Suppressor macrophage treated with lipopolysaccharide for 1 hour (primary cell): ENCODE measurements at regions not wholly inside any gene's neighbourhood (a gene's known extent, or its start where the extent isn't known, plus 50 kb on each side); places are given as distances from the start of the nearest gene placed in this dataset.
"Not testable (repeated sequence)": the region's sequence is repeated elsewhere in the genome, so short reads cannot be mapped to it uniquely, and the experiment has no call there.

Experiments used
- DNase-seq, 3 donors: peaks; one replicate each; pipeline ENCODE4 v3.0.0-alpha.2; 2020 to 2022

- DNase-seq, result no peak
These were observed 150.3 kb downstream of the RPLP1 start for GRCh38 chr15:69602921-69603320.

GRCh38 chr15:69603369-69604071 is 150.9 kb downstream of the RPLP1 start:
- no peak for DNase-seq

GRCh38 chr15:69604072-69604411 is 151.4 kb downstream of the RPLP1 start:
- DNase-seq, result peak in 2 of 3 donors; percentile 34 to 35

GRCh38 chr15:69606144-69606543 is 153.5 kb downstream of the RPLP1 start:
- DNase-seq, result peak in 2 of 3 donors; percentile 35 to 46

- peak; percentile 57 to 65 (median 64) for DNase-seq
These were observed 154.4 kb downstream of the RPLP1 start for GRCh38 chr15:69606921-69607500.

- DNase-seq, result no peak
These were observed 156.0 kb downstream of the RPLP1 start for GRCh38 chr15:69608661-69609060.

- DNase-seq, result peak; percentile 67 to 85 (median 79)
These were observed 156.6 kb downstream of the RPLP1 start for GRCh38 chr15:69609176-69609575.

GRCh38 chr15:69609776-69610175 is 157.2 kb downstream of the RPLP1 start:
- DNase-seq, result no peak

GRCh38 chr15:69610277-69610676 is 157.7 kb downstream of the RPLP1 start:
- DNase-seq, result peak; percentile 44 to 84 (median 65)

GRCh38 chr15:69610858-69611257 is 158.2 kb downstream of the RPLP1 start:
- no peak for DNase-seq

- DNase-seq, result no peak
These were observed 159.5 kb downstream of the RPLP1 start for GRCh38 chr15:69612112-69612511.

- DNase-seq, result no peak
These were observed 160.6 kb downstream of the RPLP1 start for GRCh38 chr15:69613182-69613581.

GRCh38 chr15:69613988-69614387 is 161.4 kb downstream of the RPLP1 start:
- no peak for DNase-seq

- no peak for DNase-seq
These were observed 163.1 kb downstream of the RPLP1 start for GRCh38 chr15:69615736-69616135.

- no peak for DNase-seq
These were observed 163.9 kb downstream of the RPLP1 start for GRCh38 chr15:69616558-69616957.

- DNase-seq, result not testable (repeated sequence)
These were observed 164.5 kb downstream of the RPLP1 start for GRCh38 chr15:69617144-69617543.

GRCh38 chr15:69623392-69624154 is 171.0 kb downstream of the RPLP1 start:
- DNase-seq, result no peak

- peak in 2 of 3 donors; percentile 20 to 34 for DNase-seq
These were observed 171.5 kb downstream of the RPLP1 start for GRCh38 chr15:69624155-69624520.

- DNase-seq, result no peak
These were observed 172.2 kb downstream of the RPLP1 start for GRCh38 chr15:69624816-69625215.

GRCh38 chr15:69625328-69625727 is 172.7 kb downstream of the RPLP1 start:
- DNase-seq, result peak in 1 of 3 donors; percentile 26

- peak in 2 of 3 donors; percentile 18 to 39 for DNase-seq
These were observed 173.8 kb downstream of the RPLP1 start for GRCh38 chr15:69626095-69627066.

GRCh38 chr15:69627548-69628158 is 175.0 kb downstream of the RPLP1 start:
- no peak for DNase-seq
